Ovary (tissue), 7 donors: ENCODE measurements at regions not wholly inside any gene's neighbourhood (a gene's known extent, or its start where the extent isn't known, plus 50 kb on each side); places are given as distances from the start of the nearest gene placed in this dataset.

ENCODE experiments used
- DNase-seq, 5 donors: peaks; one replicate each; pipeline ENCODE4 v3.0.0-alpha.2; 2019 to 2020
- H3K27ac ChIP-seq, 2 donors: fragments of 200-600 bp; one replicate each; pipeline versions ENCODE4 v1.5.1 to v1.8.0; 2019 to 2022
- H3K27me3 ChIP-seq: fragments of 200-600 bp; one replicate; pipeline ENCODE4 v1.8.0; 2022
- H3K36me3 ChIP-seq: fragments of 200-600 bp; sonication (generic); one replicate; pipeline ENCODE4 v1.5.1; 2019
- H3K4me1 ChIP-seq: one replicate; pipeline ENCODE4 v1.8.1; 2013; ENCODE audit warnings: mild to moderate bottlenecking, moderate library complexity; ENCODE audit not compliant: insufficient read depth
- H3K4me3 ChIP-seq: fragments of 200-600 bp; sonication (generic); one replicate; pipeline ENCODE4 v1.5.1; 2017
- H3K9me3 ChIP-seq, 2 donors: fragments of 200-600 bp in 1 of 2; sonication (generic) in 1 of 2; one replicate each; pipeline versions ENCODE4 v1.5.1 to v1.8.1; 2013 to 2019; ENCODE audit warnings: mild to moderate bottlenecking in 1 of 2, moderate library complexity in 1 of 2
- EP300 ChIP-seq: sonication (generic); formaldehyde crosslinking; IDR thresholded peaks from one replicate; pipeline ENCODE4 v1.6.1; 2017; ENCODE audit warnings: antibody characterized with exemption
- POLR2A ChIP-seq: fragments of 450-650 bp; IDR thresholded peaks from one replicate; pipeline ENCODE4 v1.6.1; 2017; ENCODE audit warnings: antibody characterized with exemption, mild to moderate bottlenecking, moderate library complexity
- WGBS, 3 donors: extraction: QIAGEN DNeasy Blood & Tissue Kit in 1 of 3; methylation state at CpG; one replicate each; pipeline versions ENCODE4 v1.1.5 to v1.1.7; 2013 to 2017; 5-methylcytosine and 5-hydroxymethylcytosine counted together
- intact Hi-C, 4 donors: fragments of 100-400 bp; cut with DNase I; formaldehyde crosslinking; loops; one replicate each; pipeline versions ENCODE4 v1.11.0 to v1.15.1; 2022 to 2023
- TF ChIP-seq, protein P1 (sequence below), 3 donors: fragments of 450-650 bp in 2 of 3; fragments of 200-600 bp in 1 of 3; IDR thresholded peaks; one replicate each; pipeline versions ENCODE4 v1.5.1 to v1.8.0; 2016 to 2022; ENCODE audit warnings: antibody characterized with exemption in 3 of 3, mild to moderate bottlenecking in 1 of 3
- donor health status: DM: no; HTN: no; CAD: no; lungs with moderate emphysema.
- donor health status: DM: no; HTN: no; CAD: no.
- donor health status: Bipolar disorder and iron deficiency.
- donor health status: DM: no; HTN: no; CAD: no.
- donor health status: DM: yes; HTN: yes; CAD: no.

GRCh38 chr7:42694894-42695507 lies 216.9 kb downstream of the C7orf25 start:
- Histone ChIP-seq H3K9me3 (no peaks in the 10 kb centered on the region), H3K27me3 (no peaks in the 10 kb centered on the region), H3K4me3 (no peak overlapping the region), H3K36me3 (no peaks in the 10 kb centered on the region), H3K27ac (no peak overlapping the region), H3K4me1 (no peaks in the 10 kb centered on the region)
- TF ChIP-seq EP300, result no peak
- TF ChIP-seq POLR2A, result no peak
- TF ChIP-seq, protein P1, sequence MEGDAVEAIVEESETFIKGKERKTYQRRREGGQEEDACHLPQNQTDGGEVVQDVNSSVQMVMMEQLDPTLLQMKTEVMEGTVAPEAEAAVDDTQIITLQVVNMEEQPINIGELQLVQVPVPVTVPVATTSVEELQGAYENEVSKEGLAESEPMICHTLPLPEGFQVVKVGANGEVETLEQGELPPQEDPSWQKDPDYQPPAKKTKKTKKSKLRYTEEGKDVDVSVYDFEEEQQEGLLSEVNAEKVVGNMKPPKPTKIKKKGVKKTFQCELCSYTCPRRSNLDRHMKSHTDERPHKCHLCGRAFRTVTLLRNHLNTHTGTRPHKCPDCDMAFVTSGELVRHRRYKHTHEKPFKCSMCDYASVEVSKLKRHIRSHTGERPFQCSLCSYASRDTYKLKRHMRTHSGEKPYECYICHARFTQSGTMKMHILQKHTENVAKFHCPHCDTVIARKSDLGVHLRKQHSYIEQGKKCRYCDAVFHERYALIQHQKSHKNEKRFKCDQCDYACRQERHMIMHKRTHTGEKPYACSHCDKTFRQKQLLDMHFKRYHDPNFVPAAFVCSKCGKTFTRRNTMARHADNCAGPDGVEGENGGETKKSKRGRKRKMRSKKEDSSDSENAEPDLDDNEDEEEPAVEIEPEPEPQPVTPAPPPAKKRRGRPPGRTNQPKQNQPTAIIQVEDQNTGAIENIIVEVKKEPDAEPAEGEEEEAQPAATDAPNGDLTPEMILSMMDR (IDR thresholded peaks at IDR 0.05), result no peak
- WGBS, 3 donors, result 51 to 72% (median 70%) methylated on average over 6 of the region's 6 CpGs
- no peak for DNase-seq
- intact Hi-C loops, result loop anchor here in 1 of 4 donors (10.0 kb wide), 1 partner anchor 720 kb away; no protein-coding TSS in a partner anchor

- Histone ChIP-seq H3K27me3 (no peaks in the 10 kb centered on the region), H3K27ac (no peak overlapping the region), H3K36me3 (no peaks in the 10 kb centered on the region), H3K9me3 (no peaks in the 10 kb centered on the region), H3K4me3 (no peak overlapping the region), H3K4me1 (no peaks in the 10 kb centered on the region)
- intact Hi-C loops, result loop anchor here in 1 of 4 donors (10.0 kb wide), 1 partner anchor 719 kb away; no protein-coding TSS in a partner anchor
- TF ChIP-seq POLR2A, result no peak
- no peak for DNase-seq
- 93 to 96% (median 96%) methylated on average over 5 of the region's 5 CpGs for WGBS, 3 donors
Observed at GRCh38 chr7:42693722-42694121, 218.1 kb downstream of the C7orf25 start.

DNA sequence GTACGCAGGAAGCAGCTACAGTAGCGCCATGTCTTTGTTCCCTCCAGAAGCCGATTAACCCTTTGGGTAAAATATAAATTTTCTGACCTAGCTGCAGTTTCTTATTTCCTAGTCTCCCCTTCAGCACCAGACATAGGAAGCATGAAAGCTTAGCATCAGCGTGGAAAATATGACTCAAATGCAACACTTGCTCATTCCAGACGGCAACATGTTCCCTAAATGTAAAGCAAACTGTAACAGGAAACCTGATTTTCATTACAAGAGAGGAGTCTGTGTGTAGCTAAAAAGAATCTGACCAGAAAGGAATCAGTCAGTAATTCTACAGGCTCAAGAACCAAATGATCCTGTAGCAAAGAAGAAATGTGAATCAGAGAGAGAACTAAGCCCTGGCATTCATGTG lies 219.2 kb downstream of the C7orf25 start:
- Histone ChIP-seq H3K36me3 (no peaks in the 10 kb centered on the region), H3K9me3 (no peaks in the 10 kb centered on the region), H3K4me1 (no peaks in the 10 kb centered on the region), H3K27me3 (no peaks in the 10 kb centered on the region), H3K4me3 (no peak overlapping the region), H3K27ac (no peak overlapping the region)
- intact Hi-C loops, result loop anchor here in 1 of 4 donors (10.0 kb wide), 1 partner anchor 718 kb away; no protein-coding TSS in a partner anchor
- 81 to 90% (median 89%) methylated on average over 5 of the region's 5 CpGs for WGBS, 3 donors
- TF ChIP-seq, protein P1 (IDR thresholded peaks at IDR 0.05), result no peak
- TF ChIP-seq EP300 (no peak), POLR2A (no peak)
- no peak for DNase-seq

- no peaks in the 10 kb centered on the region for H3K9me3 ChIP-seq
Observed at GRCh38 chr7:42690794-42691639, 220.9 kb downstream of the C7orf25 start.

More at GRCh38 chr7:42690794-42691639, 220.9 kb downstream of the C7orf25 start:
- no peak overlapping the region for H3K27ac ChIP-seq
- intact Hi-C loops, result loop anchor here in 1 of 4 donors (10.0 kb wide), 1 partner anchor 716 kb away; no protein-coding TSS in a partner anchor
- H3K4me3 ChIP-seq, result no peak overlapping the region
- DNase-seq, result peak in 1 of 5 donors; percentile 15
- 48 to 56% (median 49%) methylated on average over 11 of the region's 11 CpGs for WGBS, 3 donors
- H3K27me3 ChIP-seq, result no peaks in the 10 kb centered on the region
- no peaks in the 10 kb centered on the region for H3K36me3 ChIP-seq
- H3K4me1 ChIP-seq, result no peaks in the 10 kb centered on the region
- TF ChIP-seq EP300 (no peak), POLR2A (no peak)
- TF ChIP-seq, protein P1 (IDR thresholded peaks at IDR 0.05), result no peak
